ENCODE measurements at regions not wholly inside any gene's neighbourhood (a gene's known extent, or its start where the extent isn't known, plus 50 kb on each side); places are given as distances from the start of the nearest gene placed in this dataset.

DNA sequence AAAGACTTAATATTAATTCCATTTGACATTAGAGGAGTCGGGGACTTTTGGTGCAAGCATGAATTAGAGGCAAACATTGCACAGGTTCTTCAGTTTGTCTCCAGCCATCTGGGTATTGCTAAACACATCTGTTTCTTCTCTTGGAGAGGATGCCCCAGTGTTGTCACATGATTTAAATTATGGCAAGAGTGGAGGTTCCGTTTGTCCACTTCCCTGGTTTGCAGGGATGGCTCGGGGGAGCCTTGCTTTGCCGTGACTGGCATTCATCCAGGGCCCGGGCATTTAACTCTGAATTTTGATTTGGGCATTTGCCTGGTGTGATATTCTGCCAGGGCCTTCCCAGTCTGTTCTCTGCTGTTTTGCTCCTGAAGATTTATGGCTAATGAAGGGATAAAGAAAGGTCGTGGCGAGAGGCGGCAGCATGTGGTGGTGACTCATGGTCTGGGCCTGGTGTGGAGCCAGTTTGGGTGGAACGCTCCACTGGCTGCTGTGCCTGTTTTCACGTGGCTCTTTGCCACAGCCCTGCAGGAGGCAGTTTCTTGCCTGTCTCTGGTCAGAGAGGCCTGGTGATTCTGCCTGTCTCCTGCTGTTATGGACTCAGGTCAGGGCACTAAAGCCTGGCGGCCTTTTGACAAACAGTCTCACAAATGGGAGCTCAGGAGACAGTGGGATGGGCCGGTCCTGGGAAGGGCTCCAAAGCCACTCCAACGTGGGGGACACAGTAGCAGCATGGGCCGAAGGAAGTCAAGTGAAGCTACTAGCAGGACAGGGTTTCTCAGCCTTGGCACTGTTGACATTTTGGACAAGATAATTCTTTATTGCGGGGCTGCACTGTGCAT, 99.4 kb upstream of the PGRMC2 start:
- no peak for DNase-seq
- intact Hi-C loops (cut with micrococcal nuclease; ENCODE audit: unreplicated experiment) = no loop called here
- ChIA-PET CTCF (no interaction called here), POLR2A (no interaction called here)
- Mint-ChIP-seq H3K27ac (ENCODE audit: unreplicated experiment) (peak overlapping the region; percentile 53), H3K4me1 (ENCODE audit: low read depth, unreplicated experiment) (peaks cover 6% of the 10 kb centered on the region), H3K27me3 (ENCODE audit: insufficient read depth, unreplicated experiment) (no peaks in the 10 kb centered on the region), H3K36me3 (ENCODE audit: insufficient read depth, unreplicated experiment) (no peaks in the 10 kb centered on the region), H3K4me3 (ENCODE audit: unreplicated experiment) (no peak overlapping the region), H3K9me3 (ENCODE audit: unreplicated experiment) (no peaks in the 10 kb centered on the region)
- BruUV-seq (replicated peaks) = no TSS peak
- TF ChIP-seq, protein P1, sequence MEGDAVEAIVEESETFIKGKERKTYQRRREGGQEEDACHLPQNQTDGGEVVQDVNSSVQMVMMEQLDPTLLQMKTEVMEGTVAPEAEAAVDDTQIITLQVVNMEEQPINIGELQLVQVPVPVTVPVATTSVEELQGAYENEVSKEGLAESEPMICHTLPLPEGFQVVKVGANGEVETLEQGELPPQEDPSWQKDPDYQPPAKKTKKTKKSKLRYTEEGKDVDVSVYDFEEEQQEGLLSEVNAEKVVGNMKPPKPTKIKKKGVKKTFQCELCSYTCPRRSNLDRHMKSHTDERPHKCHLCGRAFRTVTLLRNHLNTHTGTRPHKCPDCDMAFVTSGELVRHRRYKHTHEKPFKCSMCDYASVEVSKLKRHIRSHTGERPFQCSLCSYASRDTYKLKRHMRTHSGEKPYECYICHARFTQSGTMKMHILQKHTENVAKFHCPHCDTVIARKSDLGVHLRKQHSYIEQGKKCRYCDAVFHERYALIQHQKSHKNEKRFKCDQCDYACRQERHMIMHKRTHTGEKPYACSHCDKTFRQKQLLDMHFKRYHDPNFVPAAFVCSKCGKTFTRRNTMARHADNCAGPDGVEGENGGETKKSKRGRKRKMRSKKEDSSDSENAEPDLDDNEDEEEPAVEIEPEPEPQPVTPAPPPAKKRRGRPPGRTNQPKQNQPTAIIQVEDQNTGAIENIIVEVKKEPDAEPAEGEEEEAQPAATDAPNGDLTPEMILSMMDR (IDR thresholded peaks at IDR 0.05; ENCODE audit: insufficient read depth in 1 of 2, low read depth in 1 of 2, low read length in 1 of 2, severe bottlenecking in 1 of 2, unreplicated experiment in 1 of 2) = no peak
- Histone ChIP-seq H3K4me3 (ENCODE audit: low read depth, low read length) (no peak overlapping the region), H3K27me3 (replicated peaks; ENCODE audit: control insufficient read depth, insufficient read depth, low read length) (no peaks in the 10 kb centered on the region), H3K9me3 (0 out of 2 replicates have a peak, but pooled peaks cover 8% of the 10 kb centered on the region), H3K36me3 (ENCODE audit: control insufficient read depth, insufficient read depth, low read length) (no peaks in the 10 kb centered on the region), H3K4me1 (peaks cover 26% of the 10 kb centered on the region)

DNA sequence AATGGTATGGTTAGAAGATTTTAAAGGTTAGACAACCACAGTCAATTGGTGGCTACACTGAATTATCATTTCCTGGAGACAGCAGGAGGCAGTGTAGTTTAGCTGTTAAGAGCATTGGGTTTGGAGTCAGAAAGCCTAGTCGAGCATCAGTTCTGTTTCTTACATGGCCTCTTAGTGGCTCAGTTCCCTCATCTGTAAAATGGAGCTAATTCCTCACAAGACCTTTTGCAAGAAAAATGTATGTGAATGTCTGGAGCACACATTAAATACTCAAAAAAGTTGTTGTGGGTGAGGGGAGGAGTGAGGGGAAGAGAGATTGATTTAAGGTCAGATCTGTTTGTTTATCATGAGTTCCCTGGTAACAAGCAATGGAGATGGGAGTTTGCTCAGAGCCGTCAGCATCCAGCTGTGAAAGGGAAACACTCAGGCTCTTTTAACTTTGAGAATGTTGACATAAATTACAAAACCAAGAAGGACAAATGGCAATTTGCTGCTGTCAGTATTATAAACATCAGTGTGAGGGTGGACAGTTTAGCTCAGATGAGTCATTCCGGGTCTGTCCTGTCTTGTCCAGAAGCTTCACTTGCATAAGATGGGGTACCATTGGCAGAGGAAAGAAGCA, 98.2 kb upstream of the PGRMC2 start:
- Mint-ChIP-seq H3K27ac (ENCODE audit: unreplicated experiment) (no peak overlapping the region), H3K27me3 (ENCODE audit: insufficient read depth, unreplicated experiment) (no peaks in the 10 kb centered on the region), H3K9me3 (ENCODE audit: unreplicated experiment) (no peaks in the 10 kb centered on the region), H3K4me1 (ENCODE audit: low read depth, unreplicated experiment) (peaks cover 8% of the 10 kb centered on the region), H3K36me3 (ENCODE audit: insufficient read depth, unreplicated experiment) (peaks cover under 1% of the 10 kb centered on the region), H3K4me3 (ENCODE audit: unreplicated experiment) (no peak overlapping the region)
- 0 out of 2 replicates have a peak, but pooled peaks cover 8% of the 10 kb centered on the region for H3K9me3 ChIP-seq
- ChIA-PET POLR2A (no interaction called here), CTCF (no interaction called here)
- TF ChIP-seq, protein P1 (IDR thresholded peaks at IDR 0.05; ENCODE audit: insufficient read depth in 1 of 2, low read depth in 1 of 2, low read length in 1 of 2, severe bottlenecking in 1 of 2, unreplicated experiment in 1 of 2) = no peak
- DNase-seq = no peak
- no TSS peak for BruUV-seq (replicated peaks)
- H3K36me3 ChIP-seq (ENCODE audit: control insufficient read depth, insufficient read depth, low read length) = no peaks in the 10 kb centered on the region
- H3K27me3 ChIP-seq (replicated peaks; ENCODE audit: control insufficient read depth, insufficient read depth, low read length) = no peaks in the 10 kb centered on the region
- intact Hi-C loops (cut with micrococcal nuclease; ENCODE audit: unreplicated experiment) = loop anchor here (2.0 kb wide), 1 partner anchor 43 kb away; no protein-coding TSS in a partner anchor
- H3K4me3 ChIP-seq (ENCODE audit: low read depth, low read length) = no peak overlapping the region
- peaks cover 32% of the 10 kb centered on the region for H3K4me1 ChIP-seq

DNA sequence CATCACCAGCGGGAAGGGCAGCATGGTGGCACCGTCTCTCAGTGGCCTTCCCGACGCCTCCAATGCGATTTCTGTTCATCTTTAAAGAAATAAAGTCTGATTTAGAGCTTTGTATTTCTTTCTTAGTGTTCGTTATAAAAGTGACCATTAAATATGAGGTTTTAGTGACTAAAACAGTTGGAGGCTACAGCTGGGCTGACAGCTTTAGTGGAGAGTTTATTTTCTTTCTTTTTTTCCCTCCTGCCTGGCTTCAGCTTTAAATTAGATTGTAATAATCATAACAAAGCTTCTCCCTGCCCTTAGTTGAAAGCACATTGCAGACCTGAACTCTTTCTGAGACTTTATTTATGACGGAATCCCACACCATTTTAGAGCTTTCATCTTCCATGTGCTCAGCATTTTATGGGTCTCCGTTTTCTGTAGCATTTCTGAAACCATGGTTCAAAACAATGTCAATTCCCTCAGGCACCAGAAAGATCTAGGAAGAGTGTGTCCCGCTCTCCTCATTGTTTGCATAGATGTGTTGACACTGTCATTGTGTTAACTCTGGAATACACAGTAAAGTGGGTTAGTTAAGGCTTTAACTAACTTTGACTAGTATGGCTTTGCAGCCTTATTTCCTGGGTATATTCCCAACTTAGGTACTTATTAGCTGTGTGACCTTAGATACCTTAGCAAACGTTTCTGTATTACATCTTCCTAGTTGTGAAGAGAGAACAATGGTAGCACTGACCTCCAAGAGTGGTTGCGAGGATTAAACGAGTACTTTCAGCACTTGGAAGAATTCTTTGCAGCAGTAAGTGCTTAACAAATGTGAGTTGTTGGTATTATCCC, 97.4 kb upstream of the PGRMC2 start:
- Histone ChIP-seq H3K4me3 (ENCODE audit: low read depth, low read length) (no peak overlapping the region), H3K36me3 (ENCODE audit: control insufficient read depth, insufficient read depth, low read length) (no peaks in the 10 kb centered on the region), H3K9me3 (0 out of 2 replicates have a peak, but pooled peaks cover 8% of the 10 kb centered on the region), H3K4me1 (peaks cover 32% of the 10 kb centered on the region), H3K27me3 (replicated peaks; ENCODE audit: control insufficient read depth, insufficient read depth, low read length) (no peaks in the 10 kb centered on the region)
- H3K9me3 Mint-ChIP-seq (ENCODE audit: unreplicated experiment) = no peaks in the 10 kb centered on the region
- peak overlapping the region; percentile 9 for H3K4me3 Mint-ChIP-seq (ENCODE audit: unreplicated experiment)
- no peak for DNase-seq
- intact Hi-C loops (cut with micrococcal nuclease; ENCODE audit: unreplicated experiment) = loop anchor here (1.0 to 2.0 kb wide), 6 partner anchors 31 to 427 kb away; no protein-coding TSS in a partner anchor
- no peaks in the 10 kb centered on the region for H3K27me3 Mint-ChIP-seq (ENCODE audit: insufficient read depth, unreplicated experiment)
- BruUV-seq (replicated peaks) = no TSS peak
- peaks cover 5% of the 10 kb centered on the region for H3K36me3 Mint-ChIP-seq (ENCODE audit: insufficient read depth, unreplicated experiment)
- no peak overlapping the region for H3K27ac Mint-ChIP-seq (ENCODE audit: unreplicated experiment)
- peaks cover 15% of the 10 kb centered on the region for H3K4me1 Mint-ChIP-seq (ENCODE audit: low read depth, unreplicated experiment)
- CTCF ChIA-PET = no interaction called here
- TF ChIP-seq, protein P1 (IDR thresholded peaks at IDR 0.05; ENCODE audit: insufficient read depth in 1 of 2, low read depth in 1 of 2, low read length in 1 of 2, severe bottlenecking in 1 of 2, unreplicated experiment in 1 of 2) = no peak
- POLR2A ChIA-PET = interaction anchor here (0.6 kb wide), 1 partner anchor 78 kb away, joined by 3 read pairs; no protein-coding TSS in a partner anchor

Measured in Caco-2 (cell line).